Stimulated activated CD8-positive, alpha-beta memory T cell treated with anti-CD3 and anti-CD28 coated beads, Interleukin-4, amount 100 ng/mL, for 48 hours (primary cell): ENCODE measurements at regions not wholly inside any gene's neighbourhood (a gene's known extent, or its start where the extent isn't known, plus 50 kb on each side); places are given as distances from the start of the nearest gene placed in this dataset.
"Not testable (repeated sequence)": the region's sequence is repeated elsewhere in the genome, so short reads cannot be mapped to it uniquely, and the experiment has no call there.

Source experiments
- DNase-seq: peaks from one replicate; pipeline ENCODE4 v3.0.0-alpha.2; 2020

DNA sequence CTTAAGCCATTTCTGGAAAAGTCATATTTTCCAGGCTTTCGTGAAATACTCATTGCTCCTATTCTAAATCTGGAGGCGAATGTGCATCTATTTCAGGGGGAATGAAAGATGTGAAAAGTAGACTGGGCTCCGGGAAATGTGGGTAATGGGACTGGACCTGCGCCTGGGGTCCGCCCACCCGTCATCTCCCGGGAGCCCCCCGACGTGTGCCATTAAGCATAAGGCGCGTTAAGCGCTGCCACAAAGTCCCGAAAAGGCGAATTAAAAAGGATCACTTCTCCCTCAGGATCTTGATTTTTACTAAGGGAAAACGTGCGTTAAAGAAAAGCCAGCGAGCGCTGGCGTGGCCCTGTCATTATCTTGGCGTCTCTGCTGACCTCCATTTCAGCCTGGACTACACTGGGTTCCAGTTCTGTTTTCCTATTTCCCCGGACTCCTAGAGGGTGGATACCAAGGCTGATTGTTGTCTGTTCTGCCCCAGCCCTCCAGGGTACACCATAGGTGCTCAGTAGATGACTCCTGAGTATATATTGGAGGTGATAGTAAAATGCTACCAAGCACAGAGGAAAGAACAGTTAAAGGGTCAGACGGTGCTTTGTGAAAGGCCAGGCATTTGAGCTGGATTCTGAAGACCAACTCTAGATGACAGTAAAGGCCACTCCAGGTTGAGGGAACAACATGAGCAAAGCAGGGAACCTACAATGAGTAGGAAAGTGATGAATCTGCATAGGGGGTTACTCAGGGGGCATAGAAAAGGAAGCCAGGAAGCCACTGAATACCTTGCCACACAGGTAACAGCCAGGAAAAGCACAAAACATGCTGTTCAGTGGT, 89.2 kb upstream of the ARID1B start:
- no peak for DNase-seq

DNA sequence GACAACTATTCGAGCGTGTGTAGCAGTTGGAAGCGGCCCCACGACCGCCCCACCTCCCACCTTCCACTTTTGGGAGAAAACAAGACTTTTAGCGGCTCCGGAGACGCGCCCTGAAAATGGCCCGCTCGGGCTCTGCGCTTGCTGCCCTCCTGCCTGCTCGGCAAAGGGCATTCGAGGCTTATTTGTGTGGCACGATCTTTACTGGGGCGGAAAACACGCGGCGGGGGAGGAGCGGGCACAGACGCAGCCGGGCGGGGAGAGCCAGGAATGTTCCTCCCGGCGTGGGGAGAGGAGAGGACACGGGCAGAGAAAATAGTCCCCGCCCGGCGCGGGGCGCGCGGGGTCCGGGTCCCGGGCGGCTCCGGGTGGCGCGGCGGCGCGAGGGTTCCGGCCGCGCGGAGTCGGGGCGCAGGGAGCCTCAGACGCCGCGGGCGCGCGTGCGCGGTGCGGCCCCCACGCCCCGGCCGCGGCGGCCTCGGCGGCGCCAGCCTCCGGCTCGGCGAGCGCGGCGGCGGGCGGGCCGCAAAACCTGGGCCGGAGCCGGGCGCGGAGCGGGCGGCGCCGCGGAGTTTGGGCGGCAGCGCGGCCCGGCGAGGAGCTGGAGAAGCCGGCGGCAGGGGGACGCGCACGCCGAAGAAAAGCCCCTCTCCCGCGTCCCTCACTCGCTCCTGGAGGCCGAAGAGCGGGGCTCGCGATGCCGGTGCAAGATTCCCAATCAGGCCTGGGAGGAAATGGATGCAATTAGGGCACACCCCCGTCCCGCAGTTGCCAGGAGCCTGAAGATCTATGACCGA, 90.0 kb upstream of the ARID1B start:
- peak; percentile 79 for DNase-seq

DNA sequence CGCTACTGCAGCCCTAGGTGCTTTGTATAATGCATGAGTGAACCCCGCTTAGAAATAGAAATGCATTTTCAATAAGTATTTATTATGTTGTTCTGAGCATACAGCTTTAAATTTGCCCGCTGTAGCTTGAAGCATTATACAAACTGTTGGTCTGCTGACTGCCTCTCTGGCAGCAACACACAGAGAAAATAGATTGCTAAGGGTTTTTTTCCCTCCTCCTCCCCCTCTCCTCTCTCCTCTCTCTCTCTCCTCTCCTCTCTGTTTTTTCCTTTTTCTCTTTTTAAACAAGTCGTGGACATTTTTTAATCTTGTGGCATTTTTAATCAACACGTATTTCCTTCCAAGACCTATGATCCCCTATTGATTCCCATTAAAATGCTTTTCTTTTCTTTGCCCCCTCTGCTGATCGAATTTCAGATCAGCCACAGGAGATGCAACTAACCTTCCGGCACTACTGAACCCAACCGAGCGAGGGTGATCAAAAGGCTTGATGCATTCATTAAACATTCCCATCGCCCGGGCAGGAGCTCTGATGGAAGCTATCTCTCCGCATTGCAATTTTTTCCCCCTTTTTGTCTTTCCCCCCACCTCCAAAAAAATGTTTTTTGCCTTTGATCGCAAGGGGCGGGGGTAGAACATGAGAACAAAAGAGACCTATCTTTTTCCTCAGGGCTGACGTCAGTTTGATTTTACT, 90.7 kb upstream of the ARID1B start:
- peak; percentile 51 for DNase-seq

DNA sequence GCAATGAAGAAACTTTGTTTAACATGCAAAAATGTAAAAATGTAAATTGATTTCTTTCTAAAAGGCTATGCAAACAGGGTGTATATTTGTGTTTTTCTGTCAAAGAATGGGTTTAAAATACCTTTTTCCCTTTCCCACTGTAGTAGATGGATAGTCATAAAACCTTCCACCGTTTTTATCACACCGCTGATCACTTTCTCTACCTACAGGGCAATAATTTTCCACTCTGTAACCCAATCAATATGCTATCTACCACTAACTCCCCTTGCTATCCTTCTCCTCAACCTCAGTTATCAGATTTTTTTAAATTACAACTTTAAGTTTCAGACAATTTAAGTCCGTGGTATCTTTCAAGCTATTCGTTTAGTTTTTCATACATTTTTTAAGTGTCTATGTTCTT, 91.4 kb upstream of the ARID1B start:
- DNase-seq = no peak

DNA sequence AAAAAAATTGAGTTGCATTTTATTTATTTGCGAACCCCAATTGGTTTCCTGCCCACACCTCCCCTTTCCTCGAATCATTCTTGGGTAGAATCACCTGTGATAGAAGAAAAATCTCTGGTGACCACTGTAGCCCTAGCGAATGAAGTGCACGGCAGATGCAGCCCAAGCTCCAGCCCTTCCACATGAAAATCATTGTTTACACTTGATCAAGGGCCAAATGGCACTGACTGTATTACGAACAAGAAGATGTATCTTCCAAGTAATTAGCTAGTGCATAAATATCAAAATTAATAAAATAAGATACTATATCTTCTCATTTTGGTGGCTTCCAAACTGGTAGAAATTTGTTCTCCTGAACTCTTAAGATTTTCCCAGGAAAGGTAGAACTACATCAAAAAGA, 93.4 kb upstream of the ARID1B start:
- no peak for DNase-seq

DNA sequence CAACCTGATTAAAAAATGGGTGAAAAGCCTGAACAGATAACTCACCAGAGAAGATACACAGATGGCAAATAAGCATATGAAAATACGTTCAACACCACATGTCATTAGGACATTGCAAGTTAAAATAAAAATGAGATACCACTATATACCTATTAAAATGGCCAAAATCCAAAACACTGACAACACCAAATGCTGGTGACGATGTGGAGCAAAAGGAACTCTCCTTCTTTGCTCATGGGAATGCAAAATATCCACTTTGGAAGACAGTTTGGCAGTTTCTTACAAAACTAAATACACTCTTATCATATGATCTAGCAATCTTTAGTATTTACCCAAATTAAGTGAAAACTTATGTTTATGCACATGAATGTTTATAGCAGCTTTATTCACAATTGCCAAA, 100.5 kb upstream of the ARID1B start:
- DNase-seq = no peak

DNA sequence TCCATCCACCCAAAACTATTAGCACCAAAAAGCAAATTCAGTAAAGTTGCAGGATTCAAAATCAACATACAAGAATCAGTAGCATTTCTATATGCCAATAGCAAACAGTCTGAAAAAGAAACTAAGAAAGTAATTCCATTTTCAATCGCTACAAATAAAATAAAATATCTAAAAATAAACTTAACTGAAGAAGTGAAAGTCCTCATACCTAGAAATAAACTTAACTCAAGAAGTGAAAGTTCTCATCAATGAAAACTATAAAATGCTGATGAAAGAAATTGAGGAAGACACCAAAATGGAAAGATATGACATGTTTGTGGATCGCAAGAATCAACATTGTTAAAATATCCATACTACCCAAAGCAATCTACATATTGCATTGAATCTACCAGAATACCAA, 103.0 kb upstream of the ARID1B start:
- DNase-seq = no peak

DNA sequence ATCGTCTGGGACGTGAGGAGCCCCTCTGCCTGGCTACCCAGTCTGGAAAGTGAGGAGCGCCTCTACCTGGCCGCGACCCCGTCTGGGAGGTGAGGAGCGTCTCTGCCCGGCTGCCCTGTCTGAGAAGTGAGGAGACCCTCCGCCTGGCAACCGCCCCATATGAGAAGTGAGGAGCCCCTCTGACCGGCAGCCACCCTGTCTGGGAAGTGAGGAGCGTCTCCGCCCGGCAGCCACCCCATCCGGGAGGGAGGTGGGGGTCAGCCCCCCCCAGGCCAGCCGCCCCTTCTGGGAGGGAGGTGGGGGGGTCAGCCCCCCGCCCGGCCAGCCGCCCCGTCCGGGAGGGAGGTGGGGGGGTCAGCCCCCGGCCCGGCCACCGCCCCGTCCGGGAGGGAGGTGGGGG, 107.1 kb upstream of the ARID1B start:
- DNase-seq = not testable (repeated sequence)

DNA sequence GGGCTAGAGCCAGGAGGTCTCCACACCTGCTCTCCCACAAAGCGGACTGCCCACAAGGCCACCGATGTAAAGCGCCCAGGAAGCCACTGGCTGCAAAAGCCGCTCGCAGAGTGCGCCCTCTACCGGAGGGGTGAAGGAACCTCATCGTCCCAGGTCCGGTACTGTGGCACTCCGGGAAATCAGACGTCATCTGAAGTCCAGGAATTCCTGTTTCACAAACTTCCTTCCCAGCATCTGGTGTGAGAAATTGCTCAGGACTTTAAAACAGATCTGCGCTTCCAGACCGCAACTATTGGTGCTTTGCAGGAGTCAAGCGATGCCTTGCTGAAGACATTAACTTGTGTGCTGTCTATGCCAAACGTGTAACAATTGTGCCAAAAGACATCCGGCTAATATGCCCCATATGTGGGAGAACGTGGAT, 115.1 kb upstream of the ARID1B start:
- peak; percentile 76 for DNase-seq

DNA sequence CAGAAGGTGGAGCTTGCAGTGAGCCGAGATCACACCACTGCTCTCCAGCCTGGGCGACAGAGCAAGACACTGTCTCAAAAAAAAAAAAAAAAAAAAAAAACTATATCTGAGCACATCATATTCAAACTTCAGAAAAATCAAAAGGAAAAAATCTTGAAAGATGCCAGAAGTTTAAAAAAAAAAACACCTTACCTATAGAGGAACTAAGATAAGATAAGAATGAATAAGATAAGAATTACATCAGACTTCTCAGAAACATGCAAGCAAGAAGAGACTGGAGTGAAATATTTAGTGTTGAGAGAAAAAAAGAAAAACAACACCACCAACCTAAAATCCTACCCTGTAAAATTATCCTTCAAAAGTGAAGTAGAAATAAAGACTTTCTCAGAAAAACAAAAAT, 116.8 kb upstream of the ARID1B start:
- no peak for DNase-seq

DNA sequence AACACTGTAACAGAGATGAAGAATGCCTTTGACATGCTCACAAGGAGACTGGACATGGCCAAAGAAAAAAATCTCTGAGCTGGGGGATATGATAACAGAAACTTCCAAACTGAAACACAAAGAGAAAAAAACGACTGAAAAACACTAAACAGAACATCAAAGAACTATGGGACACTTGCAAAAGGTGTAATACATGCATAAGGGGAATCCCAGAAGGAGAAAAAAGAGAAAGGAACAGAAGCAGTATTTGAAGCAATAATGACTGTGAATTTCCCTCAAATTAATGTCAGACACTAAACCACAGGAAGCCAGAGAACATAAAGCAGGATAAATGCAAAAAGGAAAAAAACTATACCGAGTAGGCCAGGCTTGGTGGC, 117.4 kb upstream of the ARID1B start:
- DNase-seq = no peak

DNA sequence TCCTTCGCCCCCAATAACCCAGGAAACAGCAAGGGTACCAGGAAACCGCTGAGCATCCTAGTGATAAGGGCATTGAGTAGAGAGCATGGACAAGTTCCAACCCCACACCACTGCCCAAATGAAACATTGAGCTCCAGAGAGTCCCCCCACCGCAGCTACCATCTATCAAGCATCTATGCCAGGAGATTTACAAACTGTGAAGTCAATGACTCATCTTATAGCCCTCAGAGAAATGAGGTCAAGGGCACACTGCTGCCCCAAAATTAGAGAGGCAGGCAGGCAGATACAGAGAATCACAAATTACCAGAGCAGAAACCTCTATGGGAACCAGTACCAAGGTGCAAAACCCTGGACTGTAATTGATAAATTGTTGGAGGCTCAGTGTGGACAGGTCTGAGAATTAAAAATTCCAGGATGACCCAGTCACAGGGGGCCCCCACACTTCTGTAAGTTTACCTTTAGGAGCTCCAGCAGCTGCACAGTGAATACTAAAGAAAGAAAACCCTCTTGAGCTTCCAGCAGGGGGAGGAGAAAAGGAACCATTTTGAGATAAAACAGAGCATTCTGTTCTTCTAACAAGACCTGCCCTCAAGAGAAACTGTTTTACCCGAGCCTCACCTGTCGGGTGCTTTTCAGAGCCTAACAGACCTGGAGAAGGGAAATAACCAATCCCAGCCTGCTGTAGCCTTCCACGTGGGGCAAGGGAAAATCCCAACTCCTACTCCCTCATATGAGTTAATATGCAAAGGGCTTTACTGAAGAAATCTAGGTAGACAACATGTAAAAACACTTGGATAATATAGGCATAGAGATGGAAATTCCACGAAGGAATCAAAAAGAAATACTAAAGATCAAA, 118.0 kb upstream of the ARID1B start:
- no peak for DNase-seq

DNA sequence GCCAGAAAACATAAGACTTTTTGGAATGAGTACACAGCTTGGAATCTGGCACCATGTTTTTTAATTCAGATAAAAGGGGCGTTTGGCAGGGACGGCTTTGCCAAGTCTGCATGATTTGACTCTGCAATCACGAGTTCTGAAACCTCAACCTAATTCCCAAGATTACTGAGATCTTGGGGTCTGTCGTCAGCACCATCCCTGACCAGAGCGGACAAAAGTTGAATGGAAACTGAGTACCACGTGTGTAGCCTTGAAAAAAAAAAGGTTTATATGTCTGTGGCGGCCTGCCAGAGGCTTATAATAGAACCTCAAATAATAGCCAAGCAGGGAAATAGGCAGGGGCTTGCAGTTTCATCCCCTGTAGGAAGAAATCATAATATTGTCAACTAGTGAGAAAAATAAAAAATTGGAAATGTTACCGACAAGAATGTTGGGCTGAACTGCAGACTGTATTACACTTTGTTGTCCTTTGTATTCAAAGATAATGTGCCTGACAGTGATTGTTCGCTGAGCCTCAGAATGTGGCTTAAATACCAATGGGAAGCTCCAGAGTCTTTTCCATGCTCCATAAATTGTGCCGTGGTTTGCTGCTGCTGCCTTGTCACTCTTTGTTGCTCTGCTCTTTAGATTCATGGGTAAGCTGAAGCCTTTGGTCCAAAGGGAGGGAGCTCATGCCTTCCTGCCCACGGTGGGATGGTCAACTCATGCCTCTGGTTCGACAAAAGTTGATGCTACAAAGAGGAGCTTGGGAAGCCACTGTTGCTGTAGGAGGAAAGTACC, 118.8 kb upstream of the ARID1B start:
- no peak for DNase-seq

DNA sequence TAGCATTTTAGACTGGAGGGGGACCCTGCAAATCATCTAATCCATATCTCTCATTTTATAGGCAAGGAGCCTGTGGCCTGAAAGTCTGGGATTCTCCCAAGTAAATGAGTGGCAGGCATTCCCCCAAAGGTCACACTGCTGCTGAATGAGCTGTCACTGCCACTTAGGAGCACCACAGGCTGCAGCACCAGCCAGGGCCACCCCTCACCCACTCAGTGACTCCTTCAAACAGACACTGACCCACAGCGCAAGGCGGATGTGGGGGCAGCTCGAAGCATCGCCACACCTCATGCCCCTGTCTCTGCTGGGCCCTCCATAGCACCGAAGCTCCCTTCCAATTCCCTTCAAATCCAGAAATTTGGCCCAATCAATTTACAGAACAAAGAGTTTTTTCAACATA, 119.9 kb upstream of the ARID1B start:
- DNase-seq = no peak

DNA sequence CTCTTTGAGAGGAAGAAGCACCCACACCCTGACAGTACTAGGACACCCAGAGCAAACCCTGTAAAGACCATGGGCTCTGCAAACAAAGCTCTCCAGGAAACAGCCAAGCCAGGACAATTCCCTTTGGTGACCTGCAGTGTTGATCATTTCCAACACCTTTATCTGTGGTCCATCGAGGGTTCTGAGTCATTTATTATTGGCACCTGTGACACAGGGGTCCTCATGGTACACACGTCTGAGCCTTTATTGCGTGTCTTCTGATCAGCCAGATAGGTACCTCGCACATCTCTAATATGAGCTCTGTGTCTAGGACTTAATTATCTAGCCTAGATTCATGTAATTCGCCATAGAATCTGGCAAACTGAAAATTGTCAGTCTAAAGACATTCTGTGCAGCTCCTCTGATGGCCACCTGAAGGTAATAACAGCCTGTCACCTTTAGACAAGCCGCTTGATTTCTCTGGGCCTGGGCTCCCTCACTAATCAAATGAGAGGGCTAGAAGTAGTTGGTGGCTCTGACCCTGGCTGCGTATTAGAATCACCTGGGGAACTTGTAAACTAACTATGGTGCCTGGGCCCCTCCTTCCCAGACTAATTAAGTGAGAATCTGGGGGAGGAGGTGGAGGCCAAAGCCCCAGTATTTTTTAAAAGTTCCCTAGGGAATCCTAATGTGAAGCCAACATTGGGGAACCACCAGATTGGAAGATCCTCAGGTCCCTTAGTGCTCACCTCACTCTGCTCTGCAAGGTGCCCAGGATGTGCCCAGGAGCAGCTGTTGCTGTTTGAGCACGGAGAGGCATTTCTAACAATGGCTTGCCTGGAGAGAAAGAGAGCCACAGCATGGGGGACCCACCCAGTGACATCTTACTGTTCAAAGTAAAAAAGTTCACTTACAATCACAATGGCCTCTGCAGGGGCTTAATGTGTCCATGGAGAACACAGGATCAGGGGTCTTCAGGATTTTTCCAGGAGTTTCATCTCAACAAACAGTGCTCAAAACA, 122.0 kb upstream of the ARID1B start:
- no peak for DNase-seq

DNA sequence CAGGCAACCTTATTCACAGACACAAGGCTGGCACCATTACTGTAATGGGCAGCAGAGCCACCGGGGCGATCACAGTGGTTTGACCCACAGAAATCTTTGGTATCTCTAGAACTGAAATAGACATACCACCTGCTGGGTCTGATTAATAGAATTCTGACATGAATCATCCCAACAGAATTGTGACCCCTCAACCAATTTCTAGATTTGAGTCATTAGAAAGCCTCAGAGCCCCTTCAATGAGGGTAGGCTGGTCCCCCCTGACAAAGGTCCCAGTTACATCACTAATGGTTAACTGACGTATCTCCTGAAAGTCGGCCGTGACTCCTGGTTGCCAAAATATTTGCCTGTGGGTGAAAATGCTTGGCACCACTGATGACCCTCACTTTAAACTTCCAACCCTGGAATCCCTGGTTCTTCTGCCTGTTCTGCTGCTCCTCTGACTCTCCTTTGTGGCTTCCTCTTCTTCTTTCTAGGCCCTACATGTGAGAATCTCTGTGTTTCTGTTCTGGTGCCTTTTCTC, 124.9 kb upstream of the ARID1B start:
- DNase-seq = no peak

DNA sequence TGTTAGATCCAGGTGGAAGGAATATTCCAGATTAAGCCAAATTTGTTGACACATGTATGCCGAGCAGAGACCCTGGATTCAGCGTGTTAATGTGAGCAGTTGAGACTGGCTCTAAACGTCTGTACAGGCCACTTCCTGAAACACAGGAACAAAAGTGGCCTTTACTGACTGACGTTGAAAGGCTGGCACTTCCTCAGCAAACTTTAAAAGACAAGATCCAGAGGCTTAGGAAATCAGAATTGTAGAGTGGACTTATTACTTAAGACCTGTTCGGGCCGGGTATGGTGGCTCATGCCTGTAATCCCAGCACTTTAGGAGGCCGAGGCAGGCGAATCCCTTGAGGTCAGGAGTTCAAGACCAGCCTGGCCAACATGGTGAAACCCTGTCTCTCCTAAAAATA, 125.7 kb upstream of the ARID1B start:
- no peak for DNase-seq

DNA sequence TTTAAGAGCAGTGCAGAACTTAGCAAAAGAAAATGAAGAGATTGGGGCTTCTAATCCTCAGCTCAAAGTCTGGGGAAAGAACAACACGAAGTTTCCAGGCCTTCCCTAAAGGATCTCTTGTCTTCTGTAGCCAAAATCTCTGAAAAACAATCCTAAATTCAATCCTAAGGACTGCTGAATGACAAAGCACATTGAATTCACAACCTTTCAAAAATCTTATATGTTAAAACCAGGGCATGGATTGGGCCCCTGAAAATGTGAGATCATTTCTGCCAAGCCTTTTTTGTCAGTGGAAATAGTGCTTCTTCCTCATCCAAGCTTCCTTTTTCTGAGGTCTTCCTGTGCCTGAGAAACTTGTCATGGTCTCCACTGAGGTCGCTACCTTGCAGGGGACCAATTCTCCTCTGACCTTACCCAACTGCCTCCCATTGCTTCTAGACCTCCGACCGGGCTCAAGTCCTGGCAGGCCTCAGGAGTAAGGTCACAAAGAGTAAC, 126.2 kb upstream of the ARID1B start:
- DNase-seq = no peak

DNA sequence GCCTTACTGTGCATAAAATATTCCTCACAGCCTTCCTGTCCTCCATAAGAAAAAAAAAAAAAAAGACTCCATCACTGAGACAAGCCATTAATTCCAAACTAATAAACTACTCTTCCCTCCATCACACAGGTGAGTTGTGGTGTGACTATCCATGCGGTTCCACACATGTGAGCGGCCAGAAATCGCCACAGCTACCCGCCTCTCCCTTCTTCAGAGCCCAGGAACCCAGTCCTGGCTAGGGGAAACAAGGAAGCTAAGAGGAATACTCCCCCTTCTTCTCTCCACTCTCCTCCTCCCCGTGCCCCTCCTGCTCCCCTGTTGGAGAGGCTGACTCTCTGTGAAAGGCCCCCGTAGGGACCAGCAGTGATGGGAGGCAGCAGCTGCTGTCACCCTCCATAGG, 128.6 kb upstream of the ARID1B start:
- no peak for DNase-seq

DNA sequence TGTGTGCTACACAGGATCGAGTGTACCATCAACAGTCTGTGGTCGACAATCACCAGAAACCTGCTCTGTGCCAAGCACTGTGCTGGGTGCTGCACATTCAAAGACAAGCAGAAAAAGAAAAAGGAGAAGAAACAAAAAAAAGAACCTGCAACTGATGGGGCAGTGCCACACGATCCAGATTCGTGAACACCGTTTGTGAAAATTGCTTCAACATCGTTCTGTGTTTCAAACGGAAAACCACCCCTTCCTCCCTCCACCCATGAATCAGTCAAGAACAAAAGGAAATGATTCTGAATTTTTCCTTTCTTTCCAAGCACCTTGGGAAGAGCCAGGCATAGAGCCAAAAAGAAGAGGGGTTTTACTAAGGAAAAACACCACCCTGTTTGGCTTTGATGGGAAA, 129.2 kb upstream of the ARID1B start:
- no peak for DNase-seq
